ENCODE measurements at regions not wholly inside any gene's neighbourhood (a gene's known extent, or its start where the extent isn't known, plus 50 kb on each side); places are given as distances from the start of the nearest gene placed in this dataset.
A peak's percentile ranks its signal among the peaks of the same experiment; 100 is the strongest.

DNA sequence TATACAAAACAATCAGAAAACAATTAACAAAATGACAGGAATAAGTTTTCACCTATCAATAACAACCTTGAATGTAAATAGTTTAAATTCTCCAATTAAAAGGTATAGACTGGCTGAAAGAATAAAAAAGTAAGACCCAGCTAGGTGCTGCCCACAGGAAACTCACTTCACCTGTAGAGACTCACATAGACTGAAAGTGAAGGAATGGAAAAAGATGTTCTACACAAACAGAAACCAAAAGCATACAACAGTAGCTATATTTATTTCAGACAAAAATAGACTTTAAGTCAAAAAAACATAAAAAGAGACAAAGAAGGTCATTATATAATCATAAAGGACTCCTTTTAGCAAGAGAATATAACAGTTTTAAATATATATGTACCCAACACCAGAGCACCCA lies 152.4 kb upstream of the PWP1 start:
- no peak overlapping the region for H3K4me3 ChIP-seq (replicated peaks in 1 of 4; ENCODE audit: control extremely low read depth in 1 of 4, insufficient read depth in 1 of 4, low read depth in 3 of 4, low read length in 4 of 4)
- H3K9me3 ChIP-seq (ENCODE audit: control insufficient read depth, insufficient read depth, low read depth, low read length): no peaks in the 10 kb centered on the region
- TF ChIP-seq, protein P1, sequence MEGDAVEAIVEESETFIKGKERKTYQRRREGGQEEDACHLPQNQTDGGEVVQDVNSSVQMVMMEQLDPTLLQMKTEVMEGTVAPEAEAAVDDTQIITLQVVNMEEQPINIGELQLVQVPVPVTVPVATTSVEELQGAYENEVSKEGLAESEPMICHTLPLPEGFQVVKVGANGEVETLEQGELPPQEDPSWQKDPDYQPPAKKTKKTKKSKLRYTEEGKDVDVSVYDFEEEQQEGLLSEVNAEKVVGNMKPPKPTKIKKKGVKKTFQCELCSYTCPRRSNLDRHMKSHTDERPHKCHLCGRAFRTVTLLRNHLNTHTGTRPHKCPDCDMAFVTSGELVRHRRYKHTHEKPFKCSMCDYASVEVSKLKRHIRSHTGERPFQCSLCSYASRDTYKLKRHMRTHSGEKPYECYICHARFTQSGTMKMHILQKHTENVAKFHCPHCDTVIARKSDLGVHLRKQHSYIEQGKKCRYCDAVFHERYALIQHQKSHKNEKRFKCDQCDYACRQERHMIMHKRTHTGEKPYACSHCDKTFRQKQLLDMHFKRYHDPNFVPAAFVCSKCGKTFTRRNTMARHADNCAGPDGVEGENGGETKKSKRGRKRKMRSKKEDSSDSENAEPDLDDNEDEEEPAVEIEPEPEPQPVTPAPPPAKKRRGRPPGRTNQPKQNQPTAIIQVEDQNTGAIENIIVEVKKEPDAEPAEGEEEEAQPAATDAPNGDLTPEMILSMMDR (conservative IDR thresholded peaks at IDR 0.05 in 1 of 2, IDR thresholded peaks at IDR 0.05 in 1 of 2; ENCODE audit: low read depth in 1 of 2, low read length in 2 of 2): no peak
- TF ChIP-seq EZH2 (IDR thresholded peaks at IDR 0.05; ENCODE audit: low read length, missing control alignments): no peak
- no peak for DNase-seq (ENCODE audit: low read depth in 2 of 2)
- no peak overlapping the region for H3K27ac ChIP-seq (ENCODE audit: insufficient read depth, low read length)
- no peaks in the 10 kb centered on the region for H3K27me3 ChIP-seq (ENCODE audit: control insufficient read depth, insufficient read depth, low read length)
- H3K4me2 ChIP-seq (ENCODE audit: extremely low read depth, insufficient read depth, low read length): no peak overlapping the region
- H3K79me2 ChIP-seq (ENCODE audit: control insufficient read depth, insufficient read depth, low read length): no peaks in the 10 kb centered on the region
- H3K36me3 ChIP-seq (ENCODE audit: control insufficient read depth, insufficient read depth, low read length): no peaks in the 10 kb centered on the region
- no peaks in the 10 kb centered on the region for H4K20me1 ChIP-seq (ENCODE audit: control insufficient read depth, extremely low read depth, insufficient read depth, low read length)
- H2AFZ ChIP-seq (ENCODE audit: low read length): no peak overlapping the region
- H3K9ac ChIP-seq (ENCODE audit: insufficient read depth, low read length): no peak overlapping the region
- H3K4me1 ChIP-seq (ENCODE audit: control insufficient read depth, extremely low read depth, insufficient read depth, low read length): no peaks in the 10 kb centered on the region

DNA sequence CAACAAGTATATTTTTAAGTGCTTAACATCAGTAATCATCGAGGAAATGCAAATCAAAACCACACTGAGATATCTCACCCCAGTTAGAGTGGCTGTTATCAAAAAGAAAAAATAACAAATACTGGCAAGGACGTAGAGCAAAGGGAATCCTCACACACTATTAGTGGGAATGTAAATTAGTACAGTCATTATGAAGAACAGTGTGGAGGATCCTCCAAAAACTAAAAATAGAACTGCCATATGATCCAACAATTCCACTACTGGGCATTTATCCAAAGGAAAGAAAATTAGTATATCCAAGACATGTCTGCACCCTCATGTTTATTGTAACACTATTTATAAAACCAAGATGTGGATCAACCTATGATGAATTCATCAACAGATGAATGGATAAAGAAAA lies 149.0 kb upstream of the PWP1 start:
- Histone ChIP-seq H2AFZ (ENCODE audit: low read length) (no peak overlapping the region), H3K79me2 (ENCODE audit: control insufficient read depth, insufficient read depth, low read length) (no peaks in the 10 kb centered on the region), H3K27ac (ENCODE audit: insufficient read depth, low read length) (no peak overlapping the region), H3K27me3 (ENCODE audit: control insufficient read depth, insufficient read depth, low read length) (no peaks in the 10 kb centered on the region), H3K4me1 (ENCODE audit: control insufficient read depth, extremely low read depth, insufficient read depth, low read length) (no peaks in the 10 kb centered on the region), H3K4me2 (ENCODE audit: extremely low read depth, insufficient read depth, low read length) (no peak overlapping the region), H3K4me3 (replicated peaks in 1 of 4; ENCODE audit: control extremely low read depth in 1 of 4, insufficient read depth in 1 of 4, low read depth in 3 of 4, low read length in 4 of 4) (no peak overlapping the region), H3K9ac (ENCODE audit: insufficient read depth, low read length) (no peak overlapping the region), H4K20me1 (ENCODE audit: control insufficient read depth, extremely low read depth, insufficient read depth, low read length) (no peaks in the 10 kb centered on the region), H3K36me3 (ENCODE audit: control insufficient read depth, insufficient read depth, low read length) (no peaks in the 10 kb centered on the region), H3K9me3 (ENCODE audit: control insufficient read depth, insufficient read depth, low read depth, low read length) (no peaks in the 10 kb centered on the region)
- peak in 1 of 2 donors; percentile 60 for DNase-seq (ENCODE audit: low read depth in 2 of 2)
- TF ChIP-seq, protein P1 (conservative IDR thresholded peaks at IDR 0.05 in 1 of 2, IDR thresholded peaks at IDR 0.05 in 1 of 2; ENCODE audit: low read depth in 1 of 2, low read length in 2 of 2): no peak
- no peak for TF ChIP-seq EZH2 (IDR thresholded peaks at IDR 0.05; ENCODE audit: low read length, missing control alignments)

DNA sequence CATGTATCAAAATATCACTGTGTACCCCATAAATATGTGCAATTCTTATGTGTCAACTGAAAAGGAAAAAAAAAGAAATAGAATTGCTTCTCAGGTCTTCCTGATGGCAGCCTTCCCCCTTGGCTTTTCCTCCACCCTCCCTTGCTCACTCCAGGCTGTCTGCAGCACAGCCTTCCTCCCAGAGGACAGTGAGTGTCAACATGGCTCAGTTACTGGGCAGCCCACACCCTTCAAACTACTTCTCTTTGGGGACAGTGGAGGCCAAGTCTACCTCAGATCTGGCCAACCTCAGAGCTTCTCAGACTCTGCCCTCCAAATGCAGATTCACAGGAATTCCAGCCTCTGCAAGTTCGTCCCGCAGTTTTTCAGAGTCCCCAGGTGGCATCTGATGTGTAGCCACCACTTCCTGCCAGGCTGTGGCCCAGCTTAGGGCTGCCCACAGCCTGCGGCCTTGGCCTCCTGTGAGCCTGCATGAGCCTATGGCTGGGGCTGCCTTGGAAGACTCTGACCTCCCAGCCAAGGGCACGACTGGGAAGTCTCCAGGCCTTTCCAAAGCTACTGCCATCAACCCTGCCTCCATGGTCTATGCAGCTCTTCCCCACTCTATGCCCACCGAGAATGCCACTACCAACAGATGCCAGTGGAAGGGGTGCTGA lies 148.0 kb upstream of the PWP1 start:
- Histone ChIP-seq H3K9me3 (ENCODE audit: control insufficient read depth, insufficient read depth, low read depth, low read length) (no peaks in the 10 kb centered on the region), H3K27me3 (ENCODE audit: control insufficient read depth, insufficient read depth, low read length) (no peaks in the 10 kb centered on the region)

More for the DNA sequence above, 148.0 kb upstream of the PWP1 start:
- Histone ChIP-seq H4K20me1 (ENCODE audit: control insufficient read depth, extremely low read depth, insufficient read depth, low read length) (no peaks in the 10 kb centered on the region), H3K27ac (ENCODE audit: insufficient read depth, low read length) (no peak overlapping the region), H3K4me1 (ENCODE audit: control insufficient read depth, extremely low read depth, insufficient read depth, low read length) (no peaks in the 10 kb centered on the region), H3K4me2 (ENCODE audit: extremely low read depth, insufficient read depth, low read length) (no peak overlapping the region), H3K4me3 (replicated peaks in 1 of 4; ENCODE audit: control extremely low read depth in 1 of 4, insufficient read depth in 1 of 4, low read depth in 3 of 4, low read length in 4 of 4) (no peak overlapping the region), H3K9ac (ENCODE audit: insufficient read depth, low read length) (no peak overlapping the region), H3K36me3 (ENCODE audit: control insufficient read depth, insufficient read depth, low read length) (no peaks in the 10 kb centered on the region), H2AFZ (ENCODE audit: low read length) (no peak overlapping the region), H3K79me2 (ENCODE audit: control insufficient read depth, insufficient read depth, low read length) (no peaks in the 10 kb centered on the region)
- TF ChIP-seq, protein P1 (conservative IDR thresholded peaks at IDR 0.05 in 1 of 2, IDR thresholded peaks at IDR 0.05 in 1 of 2; ENCODE audit: low read depth in 1 of 2, low read length in 2 of 2): no peak
- no peak for TF ChIP-seq EZH2 (IDR thresholded peaks at IDR 0.05; ENCODE audit: low read length, missing control alignments)
- no peak for DNase-seq (ENCODE audit: low read depth in 2 of 2)

Measured in fibroblast of lung (primary cell).